NCI-H1930 (cell line): ENCODE measurements at regions not wholly inside any gene's neighbourhood (a gene's known extent, or its start where the extent isn't known, plus 50 kb on each side); places are given as distances from the start of the nearest gene placed in this dataset.

Source experiments
- DNase-seq, 2 experiments: peaks; one replicate each; lab custom pipeline; 2025; lab: John Stamatoyannopoulos, UW

DNA sequence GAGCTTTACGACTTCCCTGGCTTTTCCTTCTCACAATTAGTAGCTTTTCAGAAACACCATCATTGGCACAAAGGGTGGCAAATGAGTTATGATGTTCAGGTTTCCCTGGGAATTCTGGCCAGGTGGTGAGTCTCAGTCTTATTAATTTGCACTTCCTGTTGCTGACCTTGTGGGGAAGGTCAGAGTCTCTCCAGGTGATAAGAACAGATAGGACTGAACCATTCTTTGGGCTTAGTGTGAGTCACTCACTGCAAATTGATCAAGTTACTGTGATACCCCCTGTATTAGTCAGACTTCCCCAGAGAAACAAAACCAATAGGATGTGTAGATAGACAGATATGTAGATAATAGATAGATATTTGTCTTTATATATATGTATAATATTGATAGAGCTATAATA is 53.8 kb upstream of the RANBP3L start:
- DNase-seq = no peak

DNA sequence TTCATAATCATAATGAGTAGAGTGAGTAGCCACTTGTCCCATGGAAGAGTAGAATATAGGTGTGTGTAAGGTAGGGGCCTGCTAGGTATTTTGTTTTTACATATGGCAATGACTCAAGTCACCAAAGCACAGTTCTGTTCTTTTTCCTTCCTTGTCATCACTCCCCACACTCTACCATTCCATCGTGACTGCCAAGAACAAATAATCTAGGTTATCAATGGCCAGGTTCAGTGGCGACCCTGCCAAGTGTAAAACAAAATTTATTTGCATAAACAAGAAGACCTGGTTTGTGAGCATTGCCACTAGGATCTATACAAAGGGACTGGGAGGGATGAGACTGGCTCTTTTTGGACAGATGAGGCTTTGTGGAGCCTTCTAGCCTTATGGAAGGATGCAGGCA is 55.2 kb upstream of the RANBP3L start:
- no peak for DNase-seq

DNA sequence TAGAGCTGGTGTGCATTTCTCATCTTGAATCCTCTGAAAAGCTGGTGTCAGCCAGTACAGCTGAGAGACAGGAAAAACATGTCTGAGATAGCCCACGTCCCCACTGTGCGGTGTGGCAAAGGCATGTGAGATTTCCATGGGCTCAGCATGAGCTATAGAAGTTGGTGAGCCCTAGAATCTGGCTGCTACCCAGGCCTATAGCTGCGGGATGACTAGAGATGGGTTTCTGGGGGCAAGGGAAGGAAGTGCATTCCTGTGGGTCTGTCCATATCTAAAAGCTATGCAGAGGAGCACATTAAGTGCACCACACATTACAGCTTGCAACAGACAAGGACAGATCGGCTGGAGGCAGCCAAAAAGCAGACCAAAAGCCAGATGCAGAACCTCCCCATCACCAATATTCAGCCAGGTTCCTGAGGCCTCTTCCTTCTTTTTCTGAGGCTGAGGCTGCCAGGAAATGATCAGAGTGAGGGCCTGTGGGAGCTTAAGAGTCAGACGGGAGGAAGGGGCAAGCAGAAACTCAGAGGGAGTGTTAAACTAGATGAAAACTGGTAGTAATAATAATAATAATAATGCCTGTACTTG is 55.8 kb upstream of the RANBP3L start:
- no peak for DNase-seq

DNA sequence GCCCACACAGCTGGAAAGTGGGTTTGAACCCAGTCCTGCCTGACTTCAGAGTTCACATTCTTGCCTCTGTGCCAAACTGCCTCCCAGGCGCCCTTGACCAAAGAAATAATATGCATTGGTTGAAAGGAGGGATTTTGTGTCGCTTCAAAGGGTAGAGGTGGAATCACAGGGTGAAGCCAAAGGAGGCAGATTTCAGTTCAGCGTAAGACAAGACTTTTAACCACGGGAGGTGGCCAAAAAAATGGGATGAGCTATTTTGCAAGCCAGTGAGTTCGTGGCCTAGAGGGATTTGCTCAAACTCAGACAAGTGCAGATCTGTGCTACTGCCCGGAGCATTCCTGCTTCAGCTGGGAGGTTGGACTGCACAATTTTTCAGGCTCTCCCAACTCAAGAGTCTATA is 57.6 kb upstream of the RANBP3L start:
- DNase-seq = no peak

DNA sequence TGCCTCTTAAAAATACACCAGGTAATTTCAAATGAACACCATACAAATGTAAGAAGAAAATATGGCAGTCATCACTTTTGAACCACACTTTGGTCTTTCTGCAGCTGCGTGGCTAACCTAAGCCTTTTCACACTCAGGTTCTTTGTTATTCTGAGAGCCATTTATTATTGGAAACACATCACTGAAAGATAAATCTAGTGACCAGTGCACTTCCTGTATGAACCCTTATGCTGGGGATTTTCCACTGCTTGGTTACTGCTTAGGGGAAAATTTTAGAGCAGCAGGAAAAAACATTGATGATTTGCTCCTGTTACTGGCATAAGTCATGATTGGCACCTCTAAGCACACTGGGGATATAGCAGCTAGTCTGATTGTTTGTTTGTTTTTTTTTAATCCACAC is 58.6 kb upstream of the RANBP3L start:
- no peak for DNase-seq

DNA sequence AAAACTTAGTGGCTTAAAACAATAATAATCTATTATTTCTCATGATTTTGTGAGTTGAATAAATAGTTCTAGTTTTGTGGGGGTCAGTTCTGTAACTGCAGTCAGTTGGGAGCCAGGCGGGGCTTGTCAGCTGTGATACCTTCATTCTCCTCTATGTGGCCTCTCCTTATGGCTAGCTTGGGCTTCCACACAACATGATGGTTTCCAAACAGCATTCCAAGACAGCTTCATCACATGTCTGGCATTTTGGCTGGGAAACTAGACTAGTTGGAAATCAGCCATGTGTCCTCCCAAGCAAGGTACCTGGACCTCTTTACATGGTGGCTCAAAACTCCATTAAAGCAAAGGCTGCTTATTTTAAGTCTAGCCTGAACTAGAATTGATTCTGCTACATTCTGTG is 61.4 kb upstream of the RANBP3L start:
- no peak for DNase-seq

DNA sequence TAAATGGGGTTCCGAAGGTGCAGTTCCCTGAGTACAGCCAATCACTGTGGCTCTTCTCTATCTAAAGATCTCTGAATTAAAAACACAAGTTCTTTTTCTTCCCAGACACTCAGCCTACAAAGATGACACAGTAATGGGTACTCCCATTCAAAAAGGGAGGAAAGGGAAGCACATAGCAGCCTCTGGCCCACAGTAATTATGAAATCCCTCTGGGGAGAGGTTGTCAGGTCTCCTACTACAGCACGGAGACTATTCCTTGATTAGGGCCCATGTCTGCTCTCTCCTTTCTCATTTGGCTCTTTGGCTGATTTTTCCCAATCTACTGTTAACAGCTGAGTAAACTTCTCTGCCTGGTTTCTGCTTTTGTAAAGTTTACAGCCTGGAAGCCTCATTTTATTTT is 62.0 kb upstream of the RANBP3L start:
- DNase-seq = no peak

DNA sequence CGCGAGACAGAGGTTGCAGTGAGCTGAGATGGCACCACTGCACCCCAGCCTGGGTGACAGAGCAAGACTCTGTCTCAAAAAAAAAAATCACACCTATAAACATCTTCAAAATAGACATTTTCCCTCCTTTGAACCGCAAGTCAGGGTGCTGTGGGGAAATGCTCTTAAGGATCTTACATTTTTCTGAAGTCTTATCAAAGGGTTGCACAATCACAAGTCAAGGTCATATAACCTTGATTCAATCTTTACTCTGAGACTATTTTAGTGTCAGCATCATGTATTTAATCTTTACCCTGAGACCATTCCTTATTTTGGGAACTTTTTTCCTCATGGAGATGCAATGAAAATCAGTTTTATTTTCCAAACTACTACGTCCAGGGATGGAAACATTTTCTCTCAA is 62.8 kb upstream of the RANBP3L start:
- DNase-seq = no peak

DNA sequence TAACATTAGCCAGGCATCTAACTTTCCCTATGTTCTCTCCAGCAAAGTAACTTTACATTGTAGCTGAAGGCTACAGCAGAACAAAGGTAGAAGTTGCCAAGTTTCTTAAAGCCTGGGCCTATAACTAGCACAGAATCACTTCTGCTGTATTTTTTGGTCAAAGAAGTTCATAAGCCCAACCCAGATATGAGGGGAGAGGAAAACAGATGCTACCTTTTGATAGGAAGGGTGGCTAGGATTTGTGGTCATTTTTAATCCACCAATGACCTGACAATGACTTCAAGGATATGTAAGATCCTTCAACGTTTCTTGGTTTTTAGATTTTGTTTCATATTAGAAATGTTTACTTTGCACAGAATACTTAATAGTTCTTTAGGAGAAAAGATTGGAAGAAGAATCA is 64.2 kb upstream of the RANBP3L start:
- DNase-seq = no peak

DNA sequence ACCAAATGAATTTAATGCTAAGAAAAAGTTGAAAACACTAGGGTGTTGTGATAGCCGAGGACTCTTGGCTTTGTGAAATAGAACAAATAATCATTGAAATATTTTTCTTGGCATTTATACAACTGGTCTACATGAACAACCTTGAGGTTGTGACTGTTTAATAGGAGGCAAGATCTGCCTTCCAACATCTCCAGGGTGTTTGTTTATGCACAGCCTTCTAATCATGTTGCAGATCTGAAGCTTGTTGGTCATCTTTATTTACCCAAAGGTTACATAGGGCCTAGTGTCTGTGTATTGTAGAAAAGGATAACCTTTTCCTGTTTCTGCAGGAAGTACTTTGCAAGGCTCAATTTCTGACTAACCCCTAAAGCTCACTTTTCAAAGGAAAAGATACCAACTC is 65.2 kb upstream of the RANBP3L start:
- DNase-seq = no peak

DNA sequence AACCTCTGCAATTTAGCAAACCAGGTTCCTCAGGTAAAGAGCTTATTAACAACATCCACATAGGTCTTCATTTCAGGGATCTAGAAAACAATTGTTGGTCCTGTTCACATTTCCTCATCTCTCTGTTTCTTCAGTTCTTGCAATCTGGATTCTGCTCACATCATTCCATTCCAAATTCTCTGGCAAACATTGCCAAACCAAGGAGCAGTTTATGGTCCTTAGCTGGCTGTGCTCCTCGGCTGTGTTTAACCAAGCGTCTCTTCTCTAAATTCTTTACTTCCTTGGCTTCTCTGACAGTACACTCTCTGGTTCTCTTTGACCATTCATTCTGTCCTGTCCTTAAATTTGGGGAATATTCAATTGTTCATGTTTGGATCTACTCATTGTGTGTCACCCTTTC is 65.8 kb upstream of the RANBP3L start:
- DNase-seq = no peak

DNA sequence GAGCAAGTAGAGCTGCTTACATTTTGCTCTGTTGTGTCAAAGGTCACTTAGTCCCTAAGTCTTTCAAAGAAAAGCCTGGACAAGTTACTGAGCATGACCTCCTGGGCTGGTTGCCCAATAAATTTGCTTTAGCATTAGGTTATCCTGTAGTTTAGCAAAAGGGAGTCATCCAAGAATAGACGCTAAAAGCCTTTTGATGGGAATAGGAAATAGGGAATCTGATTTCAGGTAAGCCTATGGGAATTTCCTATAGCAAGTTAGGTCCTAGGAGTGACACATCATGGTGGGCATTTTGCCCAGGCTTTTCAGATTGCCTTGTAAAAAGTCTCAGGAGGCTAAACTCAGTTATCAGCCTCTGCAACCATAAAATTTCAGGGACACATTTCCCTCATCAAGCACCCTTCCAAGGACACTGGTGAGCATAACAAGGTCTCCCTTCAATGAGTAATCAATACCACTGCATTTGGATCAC is 67.6 kb upstream of the RANBP3L start:
- DNase-seq = no peak

DNA sequence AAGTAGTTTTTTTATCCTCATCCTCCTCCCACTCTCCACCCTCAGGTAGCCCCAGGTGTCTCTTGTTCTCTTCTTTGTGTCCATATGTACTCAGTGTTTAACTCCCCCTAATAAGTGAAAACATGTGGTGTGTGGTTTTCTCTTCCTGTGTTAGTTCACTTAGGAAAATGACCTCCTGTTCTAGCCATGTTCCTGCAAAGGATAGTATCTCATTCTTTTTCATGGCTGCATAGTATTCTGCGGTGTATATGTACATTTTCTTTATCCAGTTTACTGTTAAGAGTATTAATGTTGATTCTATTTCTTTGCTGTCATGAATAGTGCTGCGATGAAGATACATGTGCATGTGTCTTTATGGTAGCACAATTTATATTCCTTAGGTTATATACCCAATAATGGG is 68.4 kb upstream of the RANBP3L start:
- DNase-seq = no peak

DNA sequence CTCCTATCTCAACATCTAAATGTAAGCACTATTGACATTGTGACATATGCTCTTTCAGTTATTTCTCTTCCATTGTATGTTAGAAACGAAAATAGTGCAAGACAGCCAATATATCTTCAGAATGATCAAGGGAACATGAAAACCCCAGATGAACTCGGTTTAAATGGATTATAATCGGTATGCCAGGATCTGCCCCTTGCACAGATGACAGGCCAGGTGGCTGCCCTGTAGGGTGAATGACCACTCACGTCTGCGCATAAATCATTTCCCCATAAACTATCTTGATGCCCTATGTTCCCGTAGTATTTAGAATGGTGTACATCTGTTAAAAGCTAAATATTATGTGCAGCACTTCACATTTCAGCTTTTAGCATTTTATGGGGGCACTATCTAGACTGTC is 69.7 kb upstream of the RANBP3L start:
- DNase-seq = no peak

DNA sequence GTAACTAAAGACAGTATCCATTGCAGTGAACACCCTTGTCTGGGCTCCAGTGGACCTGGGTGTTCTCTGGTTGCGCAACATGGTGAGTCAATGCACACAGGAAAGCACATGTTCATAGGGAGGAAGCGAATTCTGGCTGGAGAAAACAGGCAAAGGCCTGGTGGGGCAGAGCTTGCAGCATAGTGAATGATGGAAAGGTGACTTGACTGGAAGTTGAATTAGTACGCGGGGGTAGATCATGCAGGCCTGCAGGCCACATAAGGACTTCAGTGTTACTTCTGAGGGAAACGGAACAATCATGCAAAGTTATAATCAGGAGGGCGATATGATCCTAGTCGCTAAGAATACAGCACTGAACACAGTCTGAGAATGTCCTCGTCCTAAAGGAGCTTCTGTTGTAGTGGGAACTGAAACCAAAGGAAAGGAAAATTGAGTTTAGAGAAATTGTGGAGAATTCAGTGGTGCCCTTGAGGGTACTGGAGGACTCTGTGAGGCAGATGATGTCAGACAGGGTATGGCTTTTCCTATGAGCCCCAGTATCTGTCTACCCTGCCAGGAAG is 71.9 kb upstream of the RANBP3L start:
- DNase-seq = no peak

DNA sequence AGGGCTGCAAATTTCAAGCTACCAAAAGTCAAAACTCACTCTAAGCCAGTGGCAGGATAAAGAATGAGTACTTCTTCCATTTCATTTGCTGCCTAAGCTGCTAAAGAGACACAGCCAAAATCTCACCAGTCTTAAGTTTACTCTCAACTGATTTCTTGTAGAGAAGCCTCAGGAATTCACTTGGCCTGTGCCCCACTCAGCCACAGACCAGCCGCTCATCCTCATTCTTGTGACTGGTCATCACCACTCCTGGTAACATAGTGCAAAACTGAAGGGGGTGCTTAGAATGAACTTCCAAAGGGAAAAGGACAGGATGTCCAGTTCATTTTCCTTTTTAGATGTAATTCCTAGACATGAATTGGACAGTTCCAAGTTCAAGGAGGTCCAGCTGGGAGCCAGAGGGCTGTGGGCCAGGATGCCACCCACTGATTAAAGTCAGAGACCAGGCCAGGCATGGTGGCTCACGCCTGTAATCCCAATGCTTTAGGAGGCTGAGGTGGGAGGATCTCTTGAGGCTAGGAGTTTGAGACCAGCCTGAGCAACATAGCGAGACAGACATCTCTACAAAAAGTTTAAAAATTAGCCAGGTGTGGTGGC is 72.7 kb upstream of the RANBP3L start:
- no peak for DNase-seq

DNA sequence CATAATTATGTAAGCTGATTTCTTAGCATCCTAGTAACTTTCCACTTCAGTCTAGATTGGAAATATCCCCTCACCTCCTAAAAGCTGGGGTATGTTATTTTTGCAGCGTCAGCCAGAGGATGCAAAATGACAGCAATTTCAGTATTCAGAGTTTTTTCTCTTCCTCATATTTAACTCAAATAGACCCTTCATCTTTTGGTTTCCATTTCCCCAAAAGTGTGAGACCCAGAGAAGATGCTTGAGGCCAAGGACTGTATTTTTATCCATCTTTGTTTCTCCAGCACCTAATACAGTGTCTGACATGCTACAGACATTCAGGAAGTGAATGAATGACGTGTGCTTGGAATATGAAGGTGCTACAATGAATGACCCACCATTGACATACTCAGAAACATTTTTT is 75.5 kb upstream of the RANBP3L start:
- DNase-seq = no peak

DNA sequence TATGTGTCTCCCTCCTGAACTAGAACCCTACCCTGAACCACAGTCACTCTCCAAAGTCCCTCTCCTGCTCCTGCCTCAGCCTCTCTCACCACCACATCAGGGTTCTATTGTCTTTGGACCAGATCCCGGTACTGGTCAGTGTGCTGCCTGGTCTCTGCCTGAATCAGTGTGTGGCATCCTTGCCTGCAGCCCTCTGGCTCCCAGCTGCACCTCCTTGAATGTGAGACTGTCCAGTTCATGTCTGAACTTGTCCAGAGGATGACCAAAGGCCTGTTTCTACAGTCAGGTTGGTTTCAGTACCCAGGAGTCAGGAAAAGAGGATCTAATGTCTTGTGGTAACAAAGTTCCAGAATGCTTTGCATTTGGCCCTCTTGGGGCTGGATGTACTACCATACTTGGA is 76.8 kb upstream of the RANBP3L start:
- no peak for DNase-seq

DNA sequence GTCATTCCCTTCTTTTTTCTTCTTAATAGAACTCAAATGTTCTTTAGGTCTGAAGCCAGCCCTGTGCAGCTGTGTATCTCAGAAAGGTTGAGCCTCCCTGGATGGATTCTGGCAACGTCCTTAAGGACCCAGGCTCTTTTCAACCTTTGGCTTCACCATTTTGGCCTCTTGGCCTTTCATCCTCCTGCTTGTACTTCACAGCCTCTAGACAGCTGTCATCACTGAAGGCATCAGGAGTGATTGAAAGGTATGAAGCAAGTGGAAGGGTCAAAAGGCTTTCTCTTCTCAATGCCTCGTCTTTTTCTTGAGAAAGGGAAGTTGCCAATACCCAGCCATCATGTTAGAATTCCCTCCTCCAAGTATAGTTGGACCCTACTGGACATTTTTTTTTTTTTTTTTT is 81.2 kb upstream of the RANBP3L start:
- DNase-seq = no peak

DNA sequence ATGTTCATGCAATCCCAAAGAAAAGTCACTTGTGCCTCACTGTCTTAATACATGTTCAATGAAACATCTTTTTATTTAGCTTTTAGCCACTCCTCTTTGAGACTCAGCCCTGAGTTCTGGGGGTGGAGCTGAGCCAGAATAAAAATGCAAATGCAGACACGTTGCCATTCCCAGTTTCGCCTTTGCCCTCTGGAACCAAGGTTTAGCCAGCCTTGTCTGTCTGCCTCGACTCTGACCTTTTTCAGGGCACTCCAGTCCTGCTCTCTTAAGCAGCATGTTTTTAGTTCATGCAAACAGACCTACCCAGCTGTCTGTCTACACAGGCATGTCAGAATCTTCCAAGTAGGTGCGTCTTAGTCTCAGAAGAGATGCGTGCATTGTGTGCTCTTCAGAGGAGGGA is 82.2 kb upstream of the RANBP3L start:
- DNase-seq = no peak

DNA sequence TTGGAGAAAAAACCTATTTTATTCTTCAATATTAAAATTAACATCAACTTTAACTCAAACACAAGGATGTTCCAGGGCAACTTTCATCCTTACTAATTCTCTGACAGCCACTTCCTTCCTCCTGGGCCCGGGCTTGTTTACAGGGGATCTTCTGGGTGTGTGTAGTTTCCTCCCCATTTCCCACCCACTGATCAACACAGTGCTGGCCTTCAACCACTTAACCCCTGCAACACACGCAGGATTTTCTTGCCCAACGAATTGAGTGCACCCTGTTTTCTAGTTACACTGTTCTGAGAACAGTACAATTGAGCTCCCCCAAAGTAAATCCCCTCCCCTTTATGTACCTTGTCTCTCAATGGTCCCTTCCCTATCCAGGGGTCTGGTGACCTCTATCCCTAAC is 83.1 kb upstream of the RANBP3L start:
- DNase-seq = no peak

DNA sequence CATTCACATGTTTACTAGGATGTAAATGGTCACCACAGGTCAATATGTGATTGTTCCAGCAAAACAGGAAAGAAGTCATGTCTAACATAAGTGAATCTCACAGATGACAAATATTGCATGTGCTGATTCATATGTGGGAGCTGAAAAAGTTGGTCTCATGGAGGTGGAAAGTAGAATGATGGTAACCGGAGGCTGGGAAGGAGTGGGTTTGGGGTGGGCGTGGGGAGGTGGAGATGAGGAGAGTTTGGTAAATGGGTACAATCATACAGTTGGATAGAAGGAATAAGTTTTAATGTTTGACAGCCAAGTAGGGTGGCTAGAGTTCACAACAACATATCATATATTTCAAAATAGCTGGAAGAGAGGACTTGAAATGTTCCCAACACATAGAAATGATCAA is 83.8 kb upstream of the RANBP3L start:
- no peak for DNase-seq

DNA sequence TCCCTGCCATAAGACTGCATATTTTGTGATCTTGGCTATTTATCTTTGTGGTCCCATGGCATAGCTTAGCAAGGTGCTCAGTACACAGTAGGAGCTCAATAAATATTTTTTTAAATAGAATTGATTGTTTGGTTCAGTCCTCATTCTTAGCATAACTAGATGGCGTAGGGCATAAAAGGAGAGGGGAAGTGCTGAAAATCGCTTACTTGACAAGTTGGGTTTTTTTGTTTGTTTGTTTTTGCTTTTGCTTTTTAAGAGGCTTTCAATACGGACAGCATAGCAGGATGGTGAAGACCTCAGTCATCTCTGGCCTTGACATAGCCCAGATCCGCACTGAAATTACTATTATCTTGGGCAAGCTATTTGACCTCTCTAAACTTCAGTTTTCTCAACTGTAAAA is 86.6 kb upstream of the RANBP3L start:
- no peak for DNase-seq

DNA sequence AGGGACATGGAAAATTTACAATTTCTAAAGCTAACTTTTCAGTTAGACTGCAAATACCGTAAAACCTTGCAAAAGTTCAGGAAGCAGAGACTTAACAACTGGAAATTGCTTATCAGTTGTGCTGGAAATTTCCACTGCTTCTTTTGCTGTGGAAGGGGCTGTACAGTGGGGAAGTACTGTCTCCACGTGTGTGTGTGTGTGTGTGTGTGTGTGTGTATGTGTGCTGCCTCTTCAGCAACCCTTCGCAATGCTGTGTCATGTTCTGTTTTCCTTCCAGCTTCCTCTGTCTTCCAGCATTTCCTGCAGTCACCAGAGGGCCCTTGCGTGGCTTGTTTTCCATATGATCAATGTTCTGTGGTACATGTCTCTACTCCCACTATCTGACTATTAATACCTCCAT is 87.5 kb upstream of the RANBP3L start:
- no peak for DNase-seq
